ENCODE measurements at regions not wholly inside any gene's neighbourhood (a gene's known extent, or its start where the extent isn't known, plus 50 kb on each side); places are given as distances from the start of the nearest gene placed in this dataset.

DNA sequence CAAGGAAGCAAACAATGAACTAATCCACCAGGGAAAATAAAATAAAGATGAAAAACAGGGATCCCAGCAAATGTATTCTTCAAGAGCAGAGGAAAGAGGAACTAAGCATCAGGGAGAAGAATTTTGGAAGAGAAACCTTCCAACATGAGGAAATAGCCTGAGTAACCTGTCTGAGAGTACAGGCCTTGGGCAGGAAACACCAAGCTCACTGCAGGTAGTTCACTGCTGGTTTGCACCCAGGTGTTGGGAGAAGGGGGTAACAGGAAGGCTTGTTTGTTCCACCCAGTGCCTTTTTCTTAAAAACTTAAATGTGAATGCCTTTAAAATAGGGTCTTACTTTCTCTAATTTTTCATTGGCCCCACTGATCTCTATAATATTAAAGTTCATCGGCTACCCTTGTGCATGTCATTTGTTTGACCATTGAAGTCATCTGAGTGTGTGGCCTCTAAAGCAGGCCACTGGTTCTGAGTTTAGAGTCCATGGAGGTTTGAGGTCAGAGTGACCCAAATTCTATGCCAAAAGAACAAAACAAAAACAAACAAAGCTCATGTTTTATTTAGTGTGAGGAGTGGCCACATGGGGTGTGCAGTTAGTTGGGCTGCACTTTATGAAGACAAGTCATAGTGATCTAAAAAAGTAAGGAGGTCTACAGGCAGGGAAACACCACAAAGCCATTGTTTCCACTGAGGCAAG is 62.9 kb upstream of the COX10 start:
- TF ChIP-seq CTCF (IDR thresholded peaks at IDR 0.05) (no peak), POLR2AphosphoS5 (IDR thresholded peaks at IDR 0.05) (no peak), EP300 (IDR thresholded peaks at IDR 0.05) (no peak)

Data from esophagus muscularis mucosa (tissue), 4 donors.